ENCODE measurements at regions not wholly inside any gene's neighbourhood (a gene's known extent, or its start where the extent isn't known, plus 50 kb on each side); places are given as distances from the start of the nearest gene placed in this dataset.

DNA sequence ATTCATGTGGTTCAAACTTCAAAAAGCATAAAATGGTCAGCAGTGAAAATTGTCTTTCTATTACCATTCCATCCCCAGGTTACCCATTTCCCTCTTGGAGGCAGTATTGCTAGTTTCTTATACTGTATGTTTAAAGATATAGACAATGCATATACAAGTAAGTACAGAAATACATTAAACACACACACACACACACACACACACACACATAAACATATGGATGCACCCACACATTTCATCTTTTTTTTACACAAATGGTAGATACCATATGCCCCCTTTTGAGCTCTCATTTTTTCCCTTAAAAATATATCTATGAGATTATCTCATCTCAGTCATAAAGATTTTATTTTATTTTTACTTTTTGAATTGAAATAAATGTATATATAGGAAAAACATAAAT lies 79.7 kb downstream of the NEUROD6 start:
- no peak for TF ChIP-seq NFYB (CRISPR knock-in tag; IDR thresholded peaks at IDR 0.05)
- TF ChIP-seq MLX (CRISPR knock-in tag; IDR thresholded peaks at IDR 0.05): no peak
- TF ChIP-seq FOSL2 (CRISPR knock-in tag; IDR thresholded peaks at IDR 0.05): no peak
- TF ChIP-seq CTCF (CRISPR knock-in tag; IDR thresholded peaks at IDR 0.05): no peak
- no peak for TF ChIP-seq TAF1 (CRISPR knock-in tag; IDR thresholded peaks at IDR 0.05)
- TF ChIP-seq ESRRA (CRISPR knock-in tag; IDR thresholded peaks at IDR 0.05; ENCODE audit: low read depth): no peak
- TF ChIP-seq ZNF546 (CRISPR knock-in tag; conservative IDR thresholded peaks at IDR 0.05): no peak
- no peak for TF ChIP-seq REST (IDR thresholded peaks at IDR 0.05; ENCODE audit: borderline replicate concordance in 1 of 2, low read depth in 1 of 2, low read length in 2 of 2)

All from HepG2 (cell line).